Left lung (tissue), 4 donors: ENCODE measurements at regions not wholly inside any gene's neighbourhood (a gene's known extent, or its start where the extent isn't known, plus 50 kb on each side); places are given as distances from the start of the nearest gene placed in this dataset.

Experiments used
- ATAC-seq: fragments of 200-7000 bp; cut with Tn5 transposase; one replicate; pipeline ENCODE4 v1.9.1; 2020; ENCODE audit warnings: moderate library complexity
- DNase-seq, 4 donors: peaks; one replicate each; pipeline ENCODE4 v3.0.0-alpha.2; 2013 to 2020
- H3K27ac ChIP-seq, 2 donors: fragments of 200-600 bp; sonication (generic) in 1 of 2; one replicate each; pipeline versions ENCODE4 v1.5.0 to v1.8.0; 2020 to 2021
- H3K27me3 ChIP-seq, 2 donors: fragments of 200-600 bp; sonication (generic) in 1 of 2; one replicate each; pipeline versions ENCODE4 v1.5.0 to v1.8.0; 2020 to 2021
- H3K36me3 ChIP-seq, 2 donors: fragments of 200-600 bp; sonication (generic) in 1 of 2; one replicate each; pipeline versions ENCODE4 v1.5.0 to v1.8.0; 2020 to 2021
- H3K4me1 ChIP-seq, 2 donors: fragments of 200-600 bp; one replicate each; pipeline ENCODE4 v1.8.0; 2021
- H3K4me3 ChIP-seq, 2 donors: fragments of 200-600 bp; sonication (generic) in 1 of 2; one replicate each; pipeline versions ENCODE4 v1.5.0 to v1.8.0; 2020 to 2021; ENCODE audit warnings: mild to moderate bottlenecking in 1 of 2
- H3K9me3 ChIP-seq, 2 donors: fragments of 200-600 bp; sonication (generic) in 1 of 2; one replicate each; pipeline versions ENCODE4 v1.5.0 to v1.8.0; 2020 to 2021
- CTCF ChIP-seq, 2 donors: fragments of 200-600 bp; sonication (generic) in 1 of 2; IDR thresholded peaks; one replicate each; pipeline versions ENCODE4 v1.5.0 to v1.8.0; 2021; ENCODE audit warnings: antibody characterized with exemption in 2 of 2
- intact Hi-C, 2 donors: fragments of 100-400 bp; cut with DNase I; formaldehyde crosslinking; loops; one replicate each; pipeline versions ENCODE4 v1.11.2 to v1.14.2; 2022
- donor health status: DM: no; HTN: yes; CAD: no.
- donor health status: DM: no; HTN: no; CAD: no.

GRCh38 chr10:88222881-88223280 lies 359.5 kb downstream of the PTEN start:
- Histone ChIP-seq H3K27ac (no peak overlapping the region), H3K27me3 (no peaks in the 10 kb centered on the region), H3K4me3 (no peak overlapping the region), H3K36me3 (no peaks in the 10 kb centered on the region), H3K9me3 (no peaks in the 10 kb centered on the region), H3K4me1 (no peaks in the 10 kb centered on the region)
- ATAC-seq = no peak
- DNase-seq = no peak
- intact Hi-C loops = no loop called here
- TF ChIP-seq CTCF (IDR thresholded peaks at IDR 0.05) = no peak
